SK-N-SH (cell line): ENCODE measurements at regions not wholly inside any gene's neighbourhood (a gene's known extent, or its start where the extent isn't known, plus 50 kb on each side); places are given as distances from the start of the nearest gene placed in this dataset.

Experiments
- CTCF ChIA-PET: fragments of 300-600, 350-600 bp; formaldehyde crosslinking; extraction: SDS; loops from one replicate; lab custom pipeline; 2021; lab: Yijun Ruan, JAX
- POLR2A ChIA-PET: fragments of 350-600 bp; sonication (Branson Sonifier 250); formaldehyde crosslinking; extraction: SDS; loops from one replicate; lab custom pipeline; 2020; ENCODE audit warnings: antibody characterized with exemption, inconsistent platforms; lab: Yijun Ruan, JAX
- DNase-seq: peaks from one replicate; pipeline ENCODE4 v3.0.0; 2012
- H2AFZ ChIP-seq: fragments of 200-600 bp; sonication (generic); 2 replicates; pipeline ENCODE4 v1.8.1; 2016; ENCODE audit warnings: antibody characterized with exemption, mild to moderate bottlenecking, low read depth
- H3F3A ChIP-seq: fragments of 200-600 bp; sonication (generic); replicated peaks from 2 replicates; pipeline ENCODE3; 2016; ENCODE audit warnings: antibody characterized with exemption, mild to moderate bottlenecking; ENCODE audit not compliant: insufficient read depth
- H3K27ac ChIP-seq, 2 experiments: fragments of 200-500 bp in 1 of 2; fragments of 200-600 bp in 1 of 2; sonication (Bioruptor generic) in 1 of 2; sonication (generic), shearing (Covaris generic) in 1 of 2; 2 replicates each; pipeline versions ENCODE4 v1.5.1 to v1.6.1; 2014 to 2016; ENCODE audit warnings: low read depth in 2 of 2, inconsistent platforms in 1 of 2, low read length in 1 of 2, mild to moderate bottlenecking in 1 of 2, mixed read lengths in 1 of 2
- H3K27me3 ChIP-seq: fragments of 200-600 bp; sonication (generic), shearing (Covaris generic); 2 replicates; pipeline ENCODE4 v1.6.1; 2016; ENCODE audit warnings: mixed run types; ENCODE audit not compliant: insufficient read depth
- H3K36me3 ChIP-seq, 2 experiments: fragments of 200-500 bp in 1 of 2; fragments of 200-600 bp in 1 of 2; sonication (Bioruptor generic) in 1 of 2; sonication (generic) in 1 of 2; replicated peaks in 1 of 2; 2 replicates each; pipeline versions ENCODE3 to v1.5.1; 2014 to 2016; ENCODE audit warnings: low read length in 1 of 2, mild to moderate bottlenecking in 1 of 2; ENCODE audit not compliant: insufficient read depth in 2 of 2, control insufficient read depth in 1 of 2
- H3K4me1 ChIP-seq, 2 experiments: fragments of 200-500 bp in 1 of 2; fragments of 200-600 bp in 1 of 2; sonication (Bioruptor generic) in 1 of 2; sonication (generic), shearing (Covaris generic) in 1 of 2; 2 replicates each; pipeline versions ENCODE4 v1.5.1 to v1.6.1; 2014 to 2016; ENCODE audit warnings: low read depth in 1 of 2, low read length in 1 of 2, mixed run types in 1 of 2; ENCODE audit not compliant: insufficient read depth in 2 of 2, control insufficient read depth in 1 of 2
- H3K4me2 ChIP-seq: fragments of 200-600 bp; sonication (generic), shearing (Covaris generic); 2 replicates; pipeline ENCODE4 v1.6.1; 2017; ENCODE audit warnings: mixed run types
- H3K4me3 ChIP-seq, 2 experiments: fragments of 200-500 bp in 1 of 2; fragments of 200-600 bp in 1 of 2; sonication (Bioruptor generic) in 1 of 2; sonication (generic), shearing (Covaris generic) in 1 of 2; 2 replicates each; pipeline versions ENCODE4 v1.5.1 to v1.8.1; 2014 to 2016; ENCODE audit warnings: low read depth in 2 of 2, inconsistent platforms in 1 of 2, low read length in 1 of 2, mild to moderate bottlenecking in 1 of 2, mixed read lengths in 1 of 2, moderate library complexity in 1 of 2
- H3K79me2 ChIP-seq: fragments of 200-600 bp; sonication (generic); 2 replicates; pipeline ENCODE4 v1.8.1; 2017; ENCODE audit warnings: mild to moderate bottlenecking; ENCODE audit not compliant: insufficient read depth
- H3K9ac ChIP-seq: fragments of 200-600 bp; sonication (generic); 2 replicates; pipeline ENCODE4 v1.6.1; 2017; ENCODE audit warnings: mixed run types
- H3K9me2 ChIP-seq: fragments of 200-600 bp; sonication (generic); 2 replicates; pipeline ENCODE4 v1.6.1; 2017; ENCODE audit warnings: mixed run types
- H3K9me3 ChIP-seq: fragments of 200-600 bp; sonication (generic); 2 replicates; pipeline ENCODE4 v1.6.1; 2017; ENCODE audit warnings: mixed run types, mild to moderate bottlenecking, moderate library complexity
- H4K20me1 ChIP-seq: fragments of 200-600 bp; sonication (generic); 2 replicates; pipeline ENCODE4 v1.6.1; 2017; ENCODE audit warnings: mild to moderate bottlenecking, mixed run types; ENCODE audit not compliant: insufficient read depth
- CHD2 ChIP-seq: fragments of 150-350 bp; IDR thresholded peaks from 2 replicates; pipeline ENCODE4 v1.6.1; 2018; ENCODE audit warnings: low read length; ENCODE audit not compliant: partially characterized antibody
- ELF1 ChIP-seq: IDR thresholded peaks from 2 replicates; pipeline ENCODE4 v1.4.0; 2012
- EP300 ChIP-seq, 2 experiments: IDR thresholded peaks; 2 replicates each; pipeline versions ENCODE4 v1.4.0 to v1.6.1; 2012; ENCODE audit warnings: borderline replicate concordance in 1 of 2, low read depth in 1 of 2, low read length in 1 of 2
- FOXJ3 ChIP-seq: sonication (generic); formaldehyde crosslinking; IDR thresholded peaks from 2 replicates; pipeline ENCODE4 v1.5.1; 2020; ENCODE audit warnings: mild to moderate bottlenecking, missing genetic modification reagents
- FOXM1 ChIP-seq: IDR thresholded peaks from 2 replicates; pipeline ENCODE4 v1.4.0; 2012; ENCODE audit warnings: low read depth, mild to moderate bottlenecking
- GABPA ChIP-seq: IDR thresholded peaks from 2 replicates; pipeline ENCODE4 v1.4.0; 2012; ENCODE audit warnings: low read depth, mild to moderate bottlenecking
- GATA2 ChIP-seq: sonication (generic); formaldehyde crosslinking; IDR thresholded peaks from 2 replicates; pipeline ENCODE4 v1.5.0; 2020; ENCODE audit warnings: mild to moderate bottlenecking, missing genetic modification reagents
- IRF3 ChIP-seq: fragments of 150-350 bp; IDR thresholded peaks from 2 replicates; pipeline ENCODE4 v1.6.1; 2016; ENCODE audit warnings: mild to moderate bottlenecking, low read depth, low read length
- MAX ChIP-seq: IDR thresholded peaks from 2 replicates; pipeline ENCODE4 v1.4.0; 2012; ENCODE audit warnings: low read depth
- NRF1 ChIP-seq: IDR thresholded peaks from 2 replicates; pipeline ENCODE4 v1.6.1; 2012; ENCODE audit warnings: low read depth, mild to moderate bottlenecking, low read length
- POLR2AphosphoS5 ChIP-seq: IDR thresholded peaks from 2 replicates; pipeline ENCODE4 v1.6.1; 2012; ENCODE audit warnings: low read depth, low read length
- RAD21 ChIP-seq: IDR thresholded peaks from 2 replicates; pipeline ENCODE4 v1.6.1; 2012; ENCODE audit warnings: mild to moderate bottlenecking, low read length
- RCOR1 ChIP-seq: fragments of 150-350 bp; IDR thresholded peaks from 2 replicates; pipeline ENCODE4 v1.6.1; 2017; ENCODE audit warnings: antibody characterized with exemption, low read length
- RFX5 ChIP-seq: IDR thresholded peaks from 2 replicates; pipeline ENCODE4 v1.6.1; 2012; ENCODE audit warnings: mild to moderate bottlenecking, improper control_type of control experiment, low read length
- RXRA ChIP-seq: IDR thresholded peaks from 2 replicates; pipeline ENCODE4 v1.4.0; 2012; ENCODE audit warnings: low read depth, mild to moderate bottlenecking, borderline replicate concordance
- TCF12 ChIP-seq: IDR thresholded peaks from 2 replicates; pipeline ENCODE4 v1.4.0; 2012
- TEAD4 ChIP-seq: IDR thresholded peaks from 2 replicates; pipeline ENCODE4 v1.4.0; 2012; ENCODE audit warnings: mild to moderate bottlenecking, borderline replicate concordance; ENCODE audit not compliant: insufficient read depth
- USF1 ChIP-seq: IDR thresholded peaks from 2 replicates; pipeline ENCODE4 v1.4.0; 2012; ENCODE audit warnings: low read depth, borderline replicate concordance
- USF2 ChIP-seq: fragments of 150-350 bp; IDR thresholded peaks from 2 replicates; pipeline ENCODE4 v1.6.1; 2017; ENCODE audit warnings: antibody characterized with exemption, low read length, low read depth, borderline replicate concordance
- WGBS: methylation state at CpG from one replicate; pipeline ENCODE4 v1.1.6; 2017; ENCODE audit warnings: low lambda C conversion rate; 5-methylcytosine and 5-hydroxymethylcytosine counted together
- TF ChIP-seq, protein P1 (sequence below): fragments of 200-600 bp; sonication (generic); IDR thresholded peaks from 2 replicates; pipeline ENCODE4 v1.6.1; 2017; ENCODE audit warnings: antibody characterized with exemption, mild to moderate bottlenecking, moderate library complexity

GRCh38 chr6:65998544-65998943, 291.5 kb upstream of the EYS start:
- CTCF ChIA-PET: no interaction called here
- H3K4me2 ChIP-seq: no peak overlapping the region
- no peak overlapping the region for H2AFZ ChIP-seq
- no peak for TF ChIP-seq RXRA
- TF ChIP-seq TCF12: no peak
- no peak for TF ChIP-seq POLR2AphosphoS5
- no peak for TF ChIP-seq EP300 (IDR thresholded peaks at IDR 0.05; ENCODE audit: borderline replicate concordance in 1 of 2, low read depth in 1 of 2, low read length in 1 of 2)
- TF ChIP-seq GATA2 (CRISPR knock-in tag): no peak
- no peak for TF ChIP-seq RAD21
- no peak for TF ChIP-seq RFX5
- no peak for TF ChIP-seq CHD2
- TF ChIP-seq GABPA: no peak
- TF ChIP-seq NRF1: no peak
- TF ChIP-seq IRF3: no peak
- no peak for TF ChIP-seq FOXM1
- no peak for TF ChIP-seq TEAD4
- no peak for TF ChIP-seq ELF1
- TF ChIP-seq USF2: no peak
- TF ChIP-seq MAX: no peak
- H3K4me3 ChIP-seq: no peak overlapping the region
- no peaks in the 10 kb centered on the region for H3K4me1 ChIP-seq
- H3K9me2 ChIP-seq: no peaks in the 10 kb centered on the region
- no peaks in the 10 kb centered on the region for H3K27me3 ChIP-seq
- no peaks in the 10 kb centered on the region for H3K79me2 ChIP-seq
- no peaks in the 10 kb centered on the region for H4K20me1 ChIP-seq
- no peaks in the 10 kb centered on the region for H3K9me3 ChIP-seq
- no peak for DNase-seq
- WGBS: 87% methylated on average over 19 of the region's 19 CpGs
- POLR2A ChIA-PET: no interaction called here
- H3F3A ChIP-seq: no peaks in the 10 kb centered on the region
- no peak overlapping the region for H3K27ac ChIP-seq
- H3K9ac ChIP-seq: no peak overlapping the region
- H3K36me3 ChIP-seq: no peaks in the 10 kb centered on the region

DNA sequence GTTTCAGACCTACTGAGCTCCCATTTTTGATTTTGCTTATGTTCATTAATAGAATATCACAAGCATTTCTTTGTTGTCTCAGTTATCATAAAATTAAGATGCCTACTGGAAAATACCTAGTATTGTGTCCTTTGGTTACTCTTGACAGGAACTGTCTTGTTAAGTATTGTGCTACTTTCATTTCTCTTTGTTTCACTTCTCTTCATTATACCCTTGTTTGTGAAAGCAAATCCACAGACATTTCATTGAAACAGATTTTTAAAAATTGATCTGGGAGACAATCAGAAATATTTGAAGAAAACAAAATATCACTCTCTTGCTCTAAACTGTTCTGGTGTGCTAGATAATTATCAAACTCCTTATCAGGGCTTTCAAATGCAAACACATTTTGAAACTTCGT, 290.5 kb upstream of the EYS start:
- DNase-seq: no peak
- H4K20me1 ChIP-seq: no peaks in the 10 kb centered on the region
- POLR2A ChIA-PET: no interaction called here
- H3K4me1 ChIP-seq: no peaks in the 10 kb centered on the region
- H3K79me2 ChIP-seq: no peaks in the 10 kb centered on the region
- CTCF ChIA-PET: no interaction called here
- H3K4me2 ChIP-seq: no peak overlapping the region
- H3K9me2 ChIP-seq: no peaks in the 10 kb centered on the region
- H3K4me3 ChIP-seq: no peak overlapping the region
- H3K27ac ChIP-seq: no peak overlapping the region
- H3K9me3 ChIP-seq: no peaks in the 10 kb centered on the region
- no peaks in the 10 kb centered on the region for H3K36me3 ChIP-seq
- H2AFZ ChIP-seq: no peak overlapping the region
- H3K9ac ChIP-seq: no peak overlapping the region
- H3F3A ChIP-seq: no peaks in the 10 kb centered on the region
- WGBS: 15% methylated on average over 1 of the region's 1 CpG
- TF ChIP-seq GABPA (no peak), USF1 (no peak), FOXJ3 (CRISPR knock-in tag) (no peak), NRF1 (no peak), RCOR1 (no peak), TCF12 (no peak)
- TF ChIP-seq, protein P1, sequence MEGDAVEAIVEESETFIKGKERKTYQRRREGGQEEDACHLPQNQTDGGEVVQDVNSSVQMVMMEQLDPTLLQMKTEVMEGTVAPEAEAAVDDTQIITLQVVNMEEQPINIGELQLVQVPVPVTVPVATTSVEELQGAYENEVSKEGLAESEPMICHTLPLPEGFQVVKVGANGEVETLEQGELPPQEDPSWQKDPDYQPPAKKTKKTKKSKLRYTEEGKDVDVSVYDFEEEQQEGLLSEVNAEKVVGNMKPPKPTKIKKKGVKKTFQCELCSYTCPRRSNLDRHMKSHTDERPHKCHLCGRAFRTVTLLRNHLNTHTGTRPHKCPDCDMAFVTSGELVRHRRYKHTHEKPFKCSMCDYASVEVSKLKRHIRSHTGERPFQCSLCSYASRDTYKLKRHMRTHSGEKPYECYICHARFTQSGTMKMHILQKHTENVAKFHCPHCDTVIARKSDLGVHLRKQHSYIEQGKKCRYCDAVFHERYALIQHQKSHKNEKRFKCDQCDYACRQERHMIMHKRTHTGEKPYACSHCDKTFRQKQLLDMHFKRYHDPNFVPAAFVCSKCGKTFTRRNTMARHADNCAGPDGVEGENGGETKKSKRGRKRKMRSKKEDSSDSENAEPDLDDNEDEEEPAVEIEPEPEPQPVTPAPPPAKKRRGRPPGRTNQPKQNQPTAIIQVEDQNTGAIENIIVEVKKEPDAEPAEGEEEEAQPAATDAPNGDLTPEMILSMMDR: no peak
- H3K27me3 ChIP-seq: no peaks in the 10 kb centered on the region
